GM12892 (cell line): ENCODE measurements at regions not wholly inside any gene's neighbourhood (a gene's known extent, or its start where the extent isn't known, plus 50 kb on each side); places are given as distances from the start of the nearest gene placed in this dataset.
"Not testable (repeated sequence)": the region's sequence is repeated elsewhere in the genome, so short reads cannot be mapped to it uniquely, and the experiment has no call there.

Experiments used
- DNase-seq: peaks from one replicate; pipeline ENCODE4 v3.0.0; 2011; ENCODE audit not compliant: insufficient read length
- FAIRE-seq: peaks from 2 replicates; lab custom pipeline; 2011; peaks lifted over from hg19 to GRCh38; lab: Jason Lieb, UNC
- POLR2A ChIP-seq: IDR thresholded peaks from 2 replicates; pipeline ENCODE4 v1.6.1; 2011; ENCODE audit warnings: low read depth, low read length, control low read depth
- POLR2AphosphoS5 ChIP-seq: IDR thresholded peaks from 2 replicates; pipeline ENCODE4 v1.6.1; 2011; ENCODE audit warnings: low read depth, low read length, control low read depth
- TAF1 ChIP-seq: IDR thresholded peaks from 2 replicates; pipeline ENCODE4 v1.6.1; 2011; ENCODE audit warnings: low read depth, mild to moderate bottlenecking, control low read depth, low read length, borderline replicate concordance

- DNase-seq: no peak
- no peak for TF ChIP-seq POLR2A
- TF ChIP-seq POLR2AphosphoS5: no peak
- TF ChIP-seq TAF1: no peak
- FAIRE-seq: no peak
Observed at GRCh38 chr21:38905752-38906151, 100.0 kb downstream of the ETS2 start.

GRCh38 chr21:38905328-38905727, 99.6 kb downstream of the ETS2 start:
- DNase-seq: no peak
- no peak for FAIRE-seq
- TF ChIP-seq TAF1: no peak
- no peak for TF ChIP-seq POLR2AphosphoS5
- TF ChIP-seq POLR2A: no peak

- DNase-seq: no peak
- no peak for FAIRE-seq
- TF ChIP-seq POLR2AphosphoS5 (no peak), TAF1 (no peak), POLR2A (no peak)
Observed at GRCh38 chr21:38903690-38904139, 98.0 kb downstream of the ETS2 start.

- FAIRE-seq (no peak), DNase-seq (no peak)
- TF ChIP-seq POLR2A (no peak), POLR2AphosphoS5 (no peak), TAF1 (no peak)
Observed at GRCh38 chr21:38902608-38903445, 97.1 kb downstream of the ETS2 start.

GRCh38 chr21:38900499-38900898, 94.8 kb downstream of the ETS2 start:
- TF ChIP-seq POLR2A: no peak
- FAIRE-seq (no peak), DNase-seq (no peak)

- DNase-seq, FAIRE-seq: not testable (repeated sequence)
Observed at GRCh38 chr21:38899985-38900384, 94.3 kb downstream of the ETS2 start.

GRCh38 chr21:38899277-38899947, 93.7 kb downstream of the ETS2 start:
- TF ChIP-seq TAF1 (no peak), POLR2A (no peak), POLR2AphosphoS5 (no peak)
- FAIRE-seq: no peak
- no peak for DNase-seq

GRCh38 chr21:38898422-38899096, 92.8 kb downstream of the ETS2 start:
- TF ChIP-seq TAF1 (no peak), POLR2A (no peak), POLR2AphosphoS5 (no peak)
- FAIRE-seq (no peak), DNase-seq (no peak)

- FAIRE-seq (no peak), DNase-seq (no peak)
Observed at GRCh38 chr21:38897532-38898421, 92.0 kb downstream of the ETS2 start.

GRCh38 chr21:38894899-38895298, 89.2 kb downstream of the ETS2 start:
- FAIRE-seq: no peak
- DNase-seq: no peak
- no peak for TF ChIP-seq TAF1
- no peak for TF ChIP-seq POLR2A
- TF ChIP-seq POLR2AphosphoS5: no peak

More at GRCh38 chr21:38897532-38898421, 92.0 kb downstream of the ETS2 start:
- no peak for TF ChIP-seq TAF1
- TF ChIP-seq POLR2A: no peak
- no peak for TF ChIP-seq POLR2AphosphoS5
